ENCODE measurements at regions not wholly inside any gene's neighbourhood (a gene's known extent, or its start where the extent isn't known, plus 50 kb on each side); places are given as distances from the start of the nearest gene placed in this dataset.

DNA sequence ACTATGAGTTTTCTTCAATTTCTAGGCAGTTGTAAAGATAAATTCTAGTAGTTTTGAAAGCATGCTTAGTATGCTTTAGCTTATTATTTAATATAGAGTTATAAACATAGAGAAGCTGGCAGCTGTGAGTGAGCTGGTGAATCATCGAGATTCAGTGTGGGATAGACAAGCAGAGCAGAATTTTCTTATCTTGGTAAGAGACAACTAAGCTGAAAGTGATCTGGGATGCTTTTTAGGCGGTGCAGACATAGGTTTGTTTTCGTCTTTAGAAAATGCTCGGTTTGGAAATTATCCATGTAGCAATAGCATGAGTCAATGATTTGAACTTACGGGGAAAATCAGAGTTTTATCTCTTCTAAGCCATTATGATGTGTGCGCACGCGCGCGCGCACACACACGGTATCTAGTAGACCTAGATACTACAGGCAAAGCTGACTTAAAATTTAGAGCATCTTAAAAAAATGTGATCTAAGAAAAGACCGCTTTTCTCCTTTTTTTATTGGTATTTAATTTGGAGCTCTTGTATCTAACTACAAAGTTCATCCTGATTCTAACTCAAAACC, 128.3 kb upstream of the MAP3K7 start:
- 53 to 57% methylated on average over 13 of the region's 13 CpGs for WGBS, 2 donors
- H3K4me3 ChIP-seq (ENCODE audit: low read depth, poor library complexity, severe bottlenecking) = no peak overlapping the region
- TF ChIP-seq CTCF (IDR thresholded peaks at IDR 0.05) (no peak), POLR2A (IDR thresholded peaks at IDR 0.05) (no peak)
- intact Hi-C loops (cut with DNase I; ENCODE audit: low total_unique reads) = no loop called here
- no peak for DNase-seq (ENCODE audit: low spot score in 2 of 2)

GRCh38 chr6:90714319-90714718, 127.4 kb upstream of the MAP3K7 start:
- TF ChIP-seq POLR2A (IDR thresholded peaks at IDR 0.05) (no peak), CTCF (IDR thresholded peaks at IDR 0.05) (no peak)
- intact Hi-C loops (cut with DNase I; ENCODE audit: low total_unique reads) = no loop called here
- H3K4me3 ChIP-seq (ENCODE audit: low read depth, poor library complexity, severe bottlenecking) = no peak overlapping the region
- no peak for DNase-seq (ENCODE audit: low spot score in 2 of 2)

DNA sequence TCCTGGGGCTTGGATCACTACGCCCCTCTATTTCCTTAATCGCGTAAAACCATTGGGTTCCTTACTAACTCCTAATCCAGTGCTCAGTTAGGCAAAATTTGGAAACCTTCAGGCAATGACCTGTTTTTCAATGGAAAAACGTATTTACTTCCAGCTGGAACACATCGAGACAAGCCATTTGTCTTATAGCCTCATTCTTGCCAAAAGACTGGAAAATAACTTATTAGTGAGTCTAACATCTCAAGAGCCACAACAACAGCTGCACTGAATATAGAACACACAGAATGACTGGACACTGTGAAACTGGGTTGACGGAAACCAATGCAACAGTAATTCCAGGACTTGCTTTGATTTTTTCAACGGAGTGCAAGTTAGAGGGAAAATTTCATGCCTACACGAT, 125.2 kb upstream of the MAP3K7 start:
- intact Hi-C loops (cut with DNase I; ENCODE audit: low total_unique reads) = no loop called here
- no peak for DNase-seq (ENCODE audit: low spot score in 2 of 2)
- no peak overlapping the region for H3K4me3 ChIP-seq (ENCODE audit: low read depth, poor library complexity, severe bottlenecking)
- WGBS, 2 donors = 50 to 55% methylated on average over 8 of the region's 8 CpGs
- no peak for TF ChIP-seq POLR2A (IDR thresholded peaks at IDR 0.05)
- TF ChIP-seq CTCF (IDR thresholded peaks at IDR 0.05) = no peak

DNA sequence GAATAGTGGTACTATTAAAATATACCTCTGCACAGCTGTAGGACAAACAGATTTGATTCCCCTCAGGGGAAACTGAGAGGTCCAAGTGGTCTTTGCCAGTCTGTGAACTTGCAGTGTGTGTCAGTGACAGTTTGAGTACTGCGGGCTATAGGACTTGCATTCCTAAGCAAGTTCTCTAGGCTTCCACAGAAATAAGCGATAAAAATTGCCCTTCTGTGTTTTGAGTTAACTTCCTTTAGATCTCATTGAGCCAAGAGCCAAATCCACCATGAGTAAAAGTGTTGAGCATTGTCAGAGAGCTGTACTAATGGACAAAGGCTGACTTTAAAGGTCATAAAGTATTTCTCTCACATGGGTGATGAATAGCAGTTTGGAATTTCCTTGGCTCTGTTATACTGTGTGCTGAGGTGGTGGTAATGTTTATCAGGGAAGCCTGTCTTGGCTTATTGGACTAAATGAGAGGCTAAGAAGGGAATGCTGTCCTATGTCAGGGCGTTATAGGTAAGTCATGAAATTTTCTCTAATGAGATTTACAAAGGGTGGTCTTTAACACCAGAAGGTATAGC, 122.6 kb upstream of the MAP3K7 start:
- WGBS, 2 donors = 69 to 80% methylated on average over 3 of the region's 3 CpGs
- intact Hi-C loops (cut with DNase I; ENCODE audit: low total_unique reads) = no loop called here
- TF ChIP-seq CTCF (IDR thresholded peaks at IDR 0.05) (no peak), POLR2A (IDR thresholded peaks at IDR 0.05) (no peak)

DNA sequence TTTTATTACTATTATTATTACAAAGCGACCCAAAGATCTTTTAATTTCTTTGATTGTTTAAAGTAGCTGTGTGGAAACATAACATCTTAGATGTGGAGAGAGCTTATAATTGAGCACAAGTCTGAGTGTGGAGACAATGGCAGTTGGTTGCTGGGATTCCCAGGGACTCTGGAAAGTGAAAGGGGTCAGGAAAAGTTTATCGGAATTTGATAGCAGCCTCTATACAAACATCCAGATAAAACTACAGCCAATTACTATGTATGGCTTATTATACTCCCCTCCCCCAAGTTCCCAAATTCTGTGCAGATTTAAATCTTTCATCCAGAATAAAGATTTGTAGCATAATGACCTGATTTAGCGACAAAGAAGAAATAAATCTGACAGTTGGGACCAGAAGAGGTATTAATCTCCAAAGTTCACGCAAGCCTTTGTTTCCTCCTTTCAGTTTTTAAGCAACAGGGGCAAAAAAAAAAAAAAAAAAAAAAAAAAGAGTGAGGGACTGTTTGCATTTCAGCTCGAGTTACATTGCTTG, 121.4 kb upstream of the MAP3K7 start:
- no peak overlapping the region for H3K4me3 ChIP-seq (ENCODE audit: low read depth, poor library complexity, severe bottlenecking)
- DNase-seq (ENCODE audit: low spot score in 2 of 2) = no peak
- WGBS, 2 donors = 50 to 71% methylated on average over 5 of the region's 5 CpGs
- intact Hi-C loops (cut with DNase I; ENCODE audit: low total_unique reads) = no loop called here
- TF ChIP-seq CTCF (IDR thresholded peaks at IDR 0.05) = no peak
- no peak for TF ChIP-seq POLR2A (IDR thresholded peaks at IDR 0.05)

More for the DNA sequence above, 122.6 kb upstream of the MAP3K7 start:
- H3K4me3 ChIP-seq (ENCODE audit: low read depth, poor library complexity, severe bottlenecking) = no peak overlapping the region
- no peak for DNase-seq (ENCODE audit: low spot score in 2 of 2)

DNA sequence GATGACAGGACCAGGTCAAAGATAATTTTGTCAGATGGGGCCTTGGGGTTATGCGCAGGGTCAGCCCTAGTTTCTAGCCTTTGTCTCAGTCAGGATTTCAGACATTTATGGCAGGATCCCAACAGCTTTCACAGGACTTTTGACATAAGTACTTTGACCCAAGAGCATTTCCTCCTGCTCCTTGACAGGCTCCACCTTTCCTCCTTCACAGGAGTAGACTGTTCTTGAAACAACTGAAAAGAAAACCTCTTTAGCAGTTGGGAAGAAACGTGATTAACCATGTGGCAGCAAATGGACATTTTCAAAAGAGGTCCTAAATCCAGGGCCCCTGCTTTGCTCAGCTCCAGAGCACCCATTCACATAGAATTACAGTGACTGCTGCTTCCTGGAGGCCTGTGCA, 120.4 kb upstream of the MAP3K7 start:
- TF ChIP-seq POLR2A (IDR thresholded peaks at IDR 0.05) (no peak), CTCF (IDR thresholded peaks at IDR 0.05) (no peak)
- WGBS, 2 donors = 75 to 86% methylated on average over 2 of the region's 2 CpGs
- no peak overlapping the region for H3K4me3 ChIP-seq (ENCODE audit: low read depth, poor library complexity, severe bottlenecking)
- intact Hi-C loops (cut with DNase I; ENCODE audit: low total_unique reads) = no loop called here
- no peak for DNase-seq (ENCODE audit: low spot score in 2 of 2)
